ENCODE measurements at regions not wholly inside any gene's neighbourhood (a gene's known extent, or its start where the extent isn't known, plus 50 kb on each side); places are given as distances from the start of the nearest gene placed in this dataset.

GRCh38 chr10:124252097-124252715 is 158.8 kb upstream of the CHST15 start:
- H3K36me3 ChIP-seq (ENCODE audit: control insufficient read depth, insufficient read depth, low read length), result no peaks in the 10 kb centered on the region
- no peaks in the 10 kb centered on the region for H3K27me3 ChIP-seq (ENCODE audit: control insufficient read depth, insufficient read depth, low read length)
- no peak overlapping the region for H3K4me3 ChIP-seq (ENCODE audit: low read depth, low read length)
- no peak for DNase-seq (ENCODE audit: low read depth)
- TF ChIP-seq CTCF (IDR thresholded peaks at IDR 0.05; ENCODE audit: insufficient read depth, low read length, poor library complexity, severe bottlenecking), result no peak

- no peak overlapping the region for H3K4me3 ChIP-seq (ENCODE audit: low read depth, low read length)
- H3K27me3 ChIP-seq (ENCODE audit: control insufficient read depth, insufficient read depth, low read length), result no peaks in the 10 kb centered on the region
- H3K36me3 ChIP-seq (ENCODE audit: control insufficient read depth, insufficient read depth, low read length), result no peaks in the 10 kb centered on the region
- no peak for DNase-seq (ENCODE audit: low read depth)
- TF ChIP-seq CTCF (IDR thresholded peaks at IDR 0.05; ENCODE audit: insufficient read depth, low read length, poor library complexity, severe bottlenecking), result no peak
Observed at GRCh38 chr10:124251317-124252065, 158.1 kb upstream of the CHST15 start.

GRCh38 chr10:124250506-124250905 is 157.1 kb upstream of the CHST15 start:
- no peak for TF ChIP-seq CTCF (IDR thresholded peaks at IDR 0.05; ENCODE audit: insufficient read depth, low read length, poor library complexity, severe bottlenecking)
- H3K36me3 ChIP-seq (ENCODE audit: control insufficient read depth, insufficient read depth, low read length), result no peaks in the 10 kb centered on the region
- no peak for DNase-seq (ENCODE audit: low read depth)
- H3K4me3 ChIP-seq (ENCODE audit: low read depth, low read length), result no peak overlapping the region
- no peaks in the 10 kb centered on the region for H3K27me3 ChIP-seq (ENCODE audit: control insufficient read depth, insufficient read depth, low read length)

GRCh38 chr10:124249812-124250432 is 156.5 kb upstream of the CHST15 start:
- no peaks in the 10 kb centered on the region for H3K36me3 ChIP-seq (ENCODE audit: control insufficient read depth, insufficient read depth, low read length)
- no peak for DNase-seq (ENCODE audit: low read depth)
- no peak for TF ChIP-seq CTCF (IDR thresholded peaks at IDR 0.05; ENCODE audit: insufficient read depth, low read length, poor library complexity, severe bottlenecking)
- H3K27me3 ChIP-seq (ENCODE audit: control insufficient read depth, insufficient read depth, low read length), result no peaks in the 10 kb centered on the region
- no peak overlapping the region for H3K4me3 ChIP-seq (ENCODE audit: low read depth, low read length)

GRCh38 chr10:124249196-124249595 is 155.8 kb upstream of the CHST15 start:
- no peak for DNase-seq (ENCODE audit: low read depth)
- Histone ChIP-seq H3K4me3 (ENCODE audit: low read depth, low read length) (no peak overlapping the region), H3K27me3 (ENCODE audit: control insufficient read depth, insufficient read depth, low read length) (no peaks in the 10 kb centered on the region), H3K36me3 (ENCODE audit: control insufficient read depth, insufficient read depth, low read length) (no peaks in the 10 kb centered on the region)
- no peak for TF ChIP-seq CTCF (IDR thresholded peaks at IDR 0.05; ENCODE audit: insufficient read depth, low read length, poor library complexity, severe bottlenecking)

Data from kidney epithelial cell (primary cell).